K562 (cell line): ENCODE measurements at regions not wholly inside any gene's neighbourhood (a gene's known extent, or its start where the extent isn't known, plus 50 kb on each side); places are given as distances from the start of the nearest gene placed in this dataset.
"Not testable (repeated sequence)": the region's sequence is repeated elsewhere in the genome, so short reads cannot be mapped to it uniquely, and the experiment has no call there.

ENCODE experiments used
- ATAC-seq: fragments of 200-7000 bp; cut with Tn5 transposase; 3 replicates; pipeline ENCODE4 v1.9.1; 2020; ENCODE audit warnings: moderate library complexity
- BruUV-seq: library from RNA; stranded (reverse); fragments of 400-500 nt; replicated peaks from 2 replicates; lab custom pipeline; 2021; lab: Mats Ljungman, UMichigan
- CTCF ChIA-PET: fragments of 300-600 bp; formaldehyde crosslinking; extraction: SDS; loops from one replicate; lab custom pipeline; 2021; ENCODE audit warnings: low intra/inter-chr PET ratio; lab: Yijun Ruan, JAX
- POLR2A ChIA-PET: fragments of 300-600, 350-650 bp; sonication (Branson Sonifier 250); formaldehyde crosslinking; extraction: SDS; loops from one replicate; lab custom pipeline; 2021; ENCODE audit warnings: antibody characterized with exemption, inconsistent platforms; lab: Yijun Ruan, JAX
- DNase-seq, 4 experiments: peaks; one replicate each; pipeline versions ENCODE4 v3.0.0 to v3.0.0-alpha.2; 2011 to 2018; ENCODE audit warnings: low spot score in 3 of 4, mixed read lengths in 3 of 4; ENCODE audit errors: extremely low read depth in 1 of 4
- FAIRE-seq: peaks from 2 replicates; lab custom pipeline; 2011; peaks lifted over from hg19 to GRCh38; lab: Jason Lieb, UNC
- H2AFZ ChIP-seq: 2 replicates; pipeline ENCODE4 v1.6.0; 2011; ENCODE audit warnings: low read depth, low read length, control low read depth, inconsistent platforms
- H3K27ac ChIP-seq: fragments of 200-600 bp; 3 replicates; pipeline ENCODE4 v1.8.0; 2011; ENCODE audit warnings: low read depth, mild to moderate bottlenecking, control low read depth, inconsistent platforms, low read length, moderate library complexity, mixed read lengths; ENCODE audit errors: extremely low read depth
- H3K27me3 ChIP-seq, 2 experiments: fragments of 300-600 bp in 1 of 2; 2 replicates in 1 of 2; 3 replicates in 1 of 2; pipeline versions ENCODE4 v1.6.0 to v1.8.0; 2011; ENCODE audit warnings: inconsistent platforms in 2 of 2, low read length in 2 of 2, mild to moderate bottlenecking in 1 of 2, mixed read lengths in 1 of 2, moderate library complexity in 1 of 2; ENCODE audit not compliant: control insufficient read depth in 2 of 2, insufficient read depth in 2 of 2
- H3K36me3 ChIP-seq: fragments of 300-600 bp; 3 replicates; pipeline ENCODE4 v1.8.0; 2011; ENCODE audit warnings: mild to moderate bottlenecking, low read length, inconsistent platforms; ENCODE audit not compliant: control insufficient read depth, insufficient read depth
- H3K4me1 ChIP-seq, 2 experiments: fragments of 200-600 bp in 1 of 2; replicated peaks in 1 of 2; 2 replicates in 1 of 2; 3 replicates in 1 of 2; pipeline versions ENCODE4 v1.5.1 to v1.8.0; 2011; ENCODE audit warnings: inconsistent platforms in 2 of 2, low read length in 2 of 2, mild to moderate bottlenecking in 1 of 2, mixed read lengths in 1 of 2, moderate library complexity in 1 of 2; ENCODE audit not compliant: control insufficient read depth in 2 of 2, insufficient read depth in 2 of 2
- H3K4me2 ChIP-seq: 2 replicates; pipeline ENCODE4 v1.6.1; 2011; ENCODE audit warnings: low read length, control low read depth, inconsistent platforms, mixed read lengths; ENCODE audit not compliant: insufficient read depth
- H3K4me3 ChIP-seq: fragments of 200-600 bp; sonication (generic), shearing (Covaris generic); 2 replicates; pipeline ENCODE4 v1.5.1; 2016; ENCODE audit warnings: control low read depth, inconsistent platforms
- H3K79me2 ChIP-seq: fragments of 200-600 bp; 3 replicates; pipeline ENCODE4 v1.8.0; 2011; ENCODE audit warnings: low read length, inconsistent platforms; ENCODE audit not compliant: control insufficient read depth, insufficient read depth
- H3K9ac ChIP-seq, 2 experiments: 2 replicates each; pipeline versions ENCODE4 v1.6.0 to v1.6.1; 2011; ENCODE audit warnings: low read depth in 2 of 2, low read length in 2 of 2, control low read depth in 1 of 2, inconsistent platforms in 1 of 2, mild to moderate bottlenecking in 1 of 2, mixed read lengths in 1 of 2; ENCODE audit not compliant: insufficient read depth in 1 of 2
- H3K9me1 ChIP-seq: one replicate; pipeline ENCODE4 v1.6.0; 2011; ENCODE audit warnings: inconsistent platforms, mild to moderate bottlenecking, low read length, moderate library complexity; ENCODE audit not compliant: control insufficient read depth, insufficient read depth
- H3K9me3 ChIP-seq: replicated peaks from 2 replicates; pipeline ENCODE4 v1.5.1; 2011; ENCODE audit warnings: low read depth, low read length, inconsistent platforms; ENCODE audit not compliant: control insufficient read depth, insufficient read depth
- H4K20me1 ChIP-seq: replicated peaks from 2 replicates; pipeline ENCODE4 v1.6.1; 2011; ENCODE audit warnings: low read length, inconsistent platforms, mixed read lengths; ENCODE audit not compliant: control insufficient read depth, insufficient read depth
- IFI16 ChIP-seq: fragments of 250-450 bp; sonication (Bioruptor Pico); IDR thresholded peaks from 2 replicates; pipeline ENCODE4 v2.1.2; 2022; ENCODE audit warnings: mild to moderate bottlenecking, inconsistent platforms
- MCM3 ChIP-seq: fragments of 450-650 bp; IDR thresholded peaks from 2 replicates; pipeline ENCODE4 v1.6.1; 2016
- MTA3 ChIP-seq: fragments of 450-650 bp; formaldehyde crosslinking; IDR thresholded peaks from 2 replicates; pipeline ENCODE4 v1.6.1; 2017; ENCODE audit warnings: mild to moderate bottlenecking, borderline replicate concordance
- NKRF ChIP-seq: fragments of 450-650 bp; IDR thresholded peaks from 2 replicates; pipeline ENCODE4 v1.6.1; 2016; ENCODE audit warnings: borderline replicate concordance
- PHF20 ChIP-seq: fragments of 450-650 bp; IDR thresholded peaks from 2 replicates; pipeline ENCODE4 v1.6.1; 2018; ENCODE audit not compliant: partially characterized antibody
- RBM14 ChIP-seq: fragments of 200-400 bp; formaldehyde crosslinking; IDR thresholded peaks from 2 replicates; pipeline ENCODE4 v1.6.1; 2018; ENCODE audit warnings: low read depth, mild to moderate bottlenecking, low read length, moderate library complexity, borderline replicate concordance; ENCODE audit not compliant: insufficient read depth
- RCOR1 ChIP-seq, 2 experiments: IDR thresholded peaks; 2 replicates each; pipeline ENCODE4 v1.6.1; 2012; ENCODE audit warnings: low read depth in 2 of 2, low read length in 2 of 2, borderline replicate concordance in 1 of 2, improper control_type of control experiment in 1 of 2
- SMAD3 ChIP-seq: fragments of 450-650 bp; formaldehyde crosslinking; conservative IDR thresholded peaks from 2 replicates; pipeline ENCODE4 v1.4.0; 2020; ENCODE audit warnings: mild to moderate bottlenecking
- SP1 ChIP-seq: sonication (generic); formaldehyde crosslinking; IDR thresholded peaks from 2 replicates; pipeline ENCODE4 v1.8.1; 2022; ENCODE audit warnings: mild to moderate bottlenecking, missing genetic modification reagents
- TCF7 ChIP-seq: sonication (generic); IDR thresholded peaks from 2 replicates; pipeline ENCODE4 v1.6.1; 2016; ENCODE audit warnings: antibody characterized with exemption, borderline replicate concordance
- ZBTB12 ChIP-seq: fragments of 250-450 bp; sonication (Bioruptor Pico); IDR thresholded peaks from 2 replicates; pipeline ENCODE4 v1.4.0; 2020
- WGBS: fragments of 100-300 bp; shearing (Covaris generic); methylation state at CpG from one replicate; pipeline ENCODE4 v1.1.6; 2016; ENCODE audit warnings: low coverage, mixed read lengths; ENCODE audit not compliant: insufficient coverage; ENCODE audit errors: missing lambda C conversion rate; 5-methylcytosine and 5-hydroxymethylcytosine counted together
- in situ Hi-C: fragments of 300-500 bp; cut with MboI; formaldehyde crosslinking; loops from 4 replicates; pipeline ENCODE4 v1.15.0; 2018; ENCODE audit warnings: inconsistent platforms, mixed read lengths
- intact Hi-C: fragments of 100-400 bp; cut with micrococcal nuclease; formaldehyde crosslinking; loops from 2 replicates; pipeline ENCODE4 v1.14.2; 2022
- TF ChIP-seq, protein P1 (sequence below): fragments of 250-450 bp; sonication (Bioruptor Pico); IDR thresholded peaks from 2 replicates; pipeline ENCODE4 v1.5.0; 2021; ENCODE audit warnings: mild to moderate bottlenecking, borderline replicate concordance
- TF ChIP-seq, protein P2 (sequence below): fragments of 250-450 bp; sonication (Bioruptor Pico); IDR thresholded peaks from 2 replicates; pipeline ENCODE4 v1.4.0; 2020; ENCODE audit warnings: mild to moderate bottlenecking

DNA sequence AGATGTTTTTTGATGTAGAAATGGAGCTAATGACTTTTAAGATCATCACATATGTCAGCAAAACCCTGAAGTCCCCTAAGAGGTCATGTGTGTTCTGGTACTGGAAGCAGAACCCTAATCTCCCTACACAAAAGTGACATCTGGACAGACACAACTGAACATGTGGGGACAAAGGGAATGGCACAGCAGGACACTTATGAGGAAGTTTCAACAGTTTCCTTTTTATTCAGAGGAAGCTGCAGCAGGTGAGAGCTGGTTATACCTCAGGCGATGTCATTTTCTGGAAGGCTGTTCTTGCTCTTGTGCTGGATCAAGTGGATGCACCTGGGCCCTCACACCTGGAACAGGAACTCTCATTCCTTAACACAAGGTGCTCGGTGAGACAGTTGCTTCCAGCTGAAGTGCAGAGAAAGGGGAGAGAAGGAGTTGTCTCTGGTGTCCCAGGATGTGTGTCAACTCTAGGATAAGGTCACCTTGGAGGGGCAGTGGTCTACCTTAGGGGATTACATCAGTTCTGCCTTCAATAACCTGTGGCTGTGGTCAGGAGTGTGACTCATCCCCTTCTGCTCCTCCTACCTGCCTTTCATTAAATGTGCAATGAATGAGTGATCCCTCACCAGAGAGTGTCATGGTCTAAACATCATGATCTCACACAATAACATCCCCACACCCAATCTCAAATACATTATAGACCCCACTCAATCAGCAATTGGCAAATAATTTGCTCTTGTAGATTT is 463.4 kb downstream of the TMEM121 start (continued):
- no peak for TF ChIP-seq NKRF
- TF ChIP-seq, protein P1, sequence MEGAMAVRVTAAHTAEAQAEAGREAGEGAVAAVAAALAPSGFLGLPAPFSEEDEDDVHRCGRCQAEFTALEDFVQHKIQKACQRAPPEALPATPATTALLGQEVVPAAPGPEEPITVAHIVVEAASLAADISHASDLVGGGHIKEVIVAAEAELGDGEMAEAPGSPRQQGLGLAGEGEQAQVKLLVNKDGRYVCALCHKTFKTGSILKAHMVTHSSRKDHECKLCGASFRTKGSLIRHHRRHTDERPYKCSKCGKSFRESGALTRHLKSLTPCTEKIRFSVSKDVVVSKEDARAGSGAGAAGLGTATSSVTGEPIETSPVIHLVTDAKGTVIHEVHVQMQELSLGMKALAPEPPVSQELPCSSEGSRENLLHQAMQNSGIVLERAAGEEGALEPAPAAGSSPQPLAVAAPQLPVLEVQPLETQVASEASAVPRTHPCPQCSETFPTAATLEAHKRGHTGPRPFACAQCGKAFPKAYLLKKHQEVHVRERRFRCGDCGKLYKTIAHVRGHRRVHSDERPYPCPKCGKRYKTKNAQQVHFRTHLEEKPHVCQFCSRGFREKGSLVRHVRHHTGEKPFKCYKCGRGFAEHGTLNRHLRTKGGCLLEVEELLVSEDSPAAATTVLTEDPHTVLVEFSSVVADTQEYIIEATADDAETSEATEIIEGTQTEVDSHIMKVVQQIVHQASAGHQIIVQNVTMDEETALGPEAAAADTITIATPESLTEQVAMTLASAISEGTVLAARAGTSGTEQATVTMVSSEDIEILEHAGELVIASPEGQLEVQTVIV: no peak
- TF ChIP-seq RCOR1 (IDR thresholded peaks at IDR 0.05; ENCODE audit: borderline replicate concordance in 1 of 2, low read depth in 2 of 2, low read length in 2 of 2): no peak
- no peak for TF ChIP-seq IFI16 (CRISPR knock-in tag)
- no peak for TF ChIP-seq MCM3
- no peak for TF ChIP-seq SP1 (CRISPR knock-in tag)
- TF ChIP-seq, protein P2, sequence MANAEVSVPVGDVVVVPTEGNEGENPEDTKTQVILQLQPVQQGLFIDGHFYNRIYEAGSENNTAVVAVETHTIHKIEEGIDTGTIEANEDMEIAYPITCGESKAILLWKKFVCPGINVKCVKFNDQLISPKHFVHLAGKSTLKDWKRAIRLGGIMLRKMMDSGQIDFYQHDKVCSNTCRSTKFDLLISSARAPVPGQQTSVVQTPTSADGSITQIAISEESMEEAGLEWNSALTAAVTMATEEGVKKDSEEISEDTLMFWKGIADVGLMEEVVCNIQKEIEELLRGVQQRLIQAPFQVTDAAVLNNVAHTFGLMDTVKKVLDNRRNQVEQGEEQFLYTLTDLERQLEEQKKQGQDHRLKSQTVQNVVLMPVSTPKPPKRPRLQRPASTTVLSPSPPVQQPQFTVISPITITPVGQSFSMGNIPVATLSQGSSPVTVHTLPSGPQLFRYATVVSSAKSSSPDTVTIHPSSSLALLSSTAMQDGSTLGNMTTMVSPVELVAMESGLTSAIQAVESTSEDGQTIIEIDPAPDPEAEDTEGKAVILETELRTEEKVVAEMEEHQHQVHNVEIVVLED (CRISPR knock-in tag): no peak
- no peak for TF ChIP-seq PHF20
- no peak for TF ChIP-seq SMAD3 (CRISPR knock-in tag)
- no peak for TF ChIP-seq RBM14
- no peak for TF ChIP-seq ZBTB12 (CRISPR knock-in tag)
- TF ChIP-seq MTA3: no peak
- TF ChIP-seq TCF7: no peak

GRCh38 chr14:105991677-105992076 is 465.3 kb downstream of the TMEM121 start:
- 0% methylated on average over 5 of the region's 5 CpGs for WGBS
- intact Hi-C loops, POLR2A ChIA-PET: not testable (repeated sequence)

More at GRCh38 chr14:105991677-105992076, 465.3 kb downstream of the TMEM121 start:
- BruUV-seq, DNase-seq, H3K27ac ChIP-seq, H3K9me1 ChIP-seq, in situ Hi-C loops, H3K27me3 ChIP-seq, H2AFZ ChIP-seq, CTCF ChIA-PET, H3K4me2 ChIP-seq, H3K9me3 ChIP-seq, H3K36me3 ChIP-seq, ATAC-seq, H3K9ac ChIP-seq, H3K4me3 ChIP-seq, H4K20me1 ChIP-seq, FAIRE-seq, H3K4me1 ChIP-seq, H3K79me2 ChIP-seq: not testable (repeated sequence)
